ENCODE measurements at regions not wholly inside any gene's neighbourhood (a gene's known extent, or its start where the extent isn't known, plus 50 kb on each side); places are given as distances from the start of the nearest gene placed in this dataset.
"Not testable (repeated sequence)": the region's sequence is repeated elsewhere in the genome, so short reads cannot be mapped to it uniquely, and the experiment has no call there.

- DNase-seq (ENCODE audit: low spot score), result not testable (repeated sequence)
Observed at GRCh38 chr6:75031102-75031501, 174.8 kb downstream of the COL12A1 start.

- DNase-seq (ENCODE audit: low spot score), result no peak
Observed at GRCh38 chr6:75029333-75029732, 176.5 kb downstream of the COL12A1 start.

- no peak for DNase-seq (ENCODE audit: low spot score)
Observed at GRCh38 chr6:75025371-75025770, 180.5 kb downstream of the COL12A1 start.

- no peak for DNase-seq (ENCODE audit: low spot score)
Observed at GRCh38 chr6:75024828-75025227, 181.0 kb downstream of the COL12A1 start.

- DNase-seq (ENCODE audit: low spot score), result peak; percentile 6
Observed at GRCh38 chr6:75023634-75024033, 182.2 kb downstream of the COL12A1 start.

- no peak for DNase-seq (ENCODE audit: low spot score)
Observed at GRCh38 chr6:75020971-75021370, 184.9 kb downstream of the COL12A1 start.

GRCh38 chr6:75020376-75020775, 185.5 kb downstream of the COL12A1 start:
- no peak for DNase-seq (ENCODE audit: low spot score)

- no peak for DNase-seq (ENCODE audit: low spot score)
Observed at GRCh38 chr6:75012018-75012417, 193.8 kb downstream of the COL12A1 start.

- DNase-seq (ENCODE audit: low spot score), result not testable (repeated sequence)
Observed at GRCh38 chr6:75003984-75004383, 201.9 kb downstream of the COL12A1 start.

GRCh38 chr6:74997646-74998045, 208.2 kb downstream of the COL12A1 start:
- no peak for DNase-seq (ENCODE audit: low spot score)

GRCh38 chr6:74993136-74993535, 212.7 kb downstream of the COL12A1 start:
- no peak for DNase-seq (ENCODE audit: low spot score)

GRCh38 chr6:74991573-74992332, 214.1 kb downstream of the COL12A1 start:
- DNase-seq (ENCODE audit: low spot score), result no peak

GRCh38 chr6:74979065-74979766, 226.6 kb downstream of the COL12A1 start:
- DNase-seq (ENCODE audit: low spot score), result no peak

- no peak for DNase-seq (ENCODE audit: low spot score)
Observed at GRCh38 chr6:74976701-74977100, 229.2 kb downstream of the COL12A1 start.

- no peak for DNase-seq (ENCODE audit: low spot score)
Observed at GRCh38 chr6:74976026-74976425, 229.8 kb downstream of the COL12A1 start.

GRCh38 chr6:74973591-74973990, 232.3 kb downstream of the COL12A1 start:
- DNase-seq (ENCODE audit: low spot score), result no peak

- DNase-seq (ENCODE audit: low spot score), result no peak
Observed at GRCh38 chr6:74971633-74972032, 234.2 kb downstream of the COL12A1 start.

GRCh38 chr6:74969591-74970267, 236.1 kb downstream of the COL12A1 start:
- no peak for DNase-seq (ENCODE audit: low spot score)

GRCh38 chr6:74967821-74968220, 238.0 kb downstream of the COL12A1 start:
- no peak for DNase-seq (ENCODE audit: low spot score)

GRCh38 chr6:74966712-74967111, 239.1 kb downstream of the COL12A1 start:
- DNase-seq (ENCODE audit: low spot score), result no peak

GRCh38 chr6:74964871-74965441, 240.9 kb downstream of the COL12A1 start:
- DNase-seq (ENCODE audit: low spot score), result no peak

- DNase-seq (ENCODE audit: low spot score), result no peak
Observed at GRCh38 chr6:74956559-74957428, 249.1 kb downstream of the COL12A1 start.

All from kidney capillary endothelial cell (primary cell).